ENCODE measurements at regions not wholly inside any gene's neighbourhood (a gene's known extent, or its start where the extent isn't known, plus 50 kb on each side); places are given as distances from the start of the nearest gene placed in this dataset.
"Not testable (repeated sequence)": the region's sequence is repeated elsewhere in the genome, so short reads cannot be mapped to it uniquely, and the experiment has no call there.

GRCh38 chr13:90592943-90593342 lies 754.5 kb upstream of the MIR17HG start:
- no peak for DNase-seq (ENCODE audit: low read depth)

GRCh38 chr13:90594681-90595080 lies 752.8 kb upstream of the MIR17HG start:
- peak; percentile 80 for DNase-seq (ENCODE audit: low read depth)

- no peak for DNase-seq (ENCODE audit: low read depth)
These were observed 741.8 kb upstream of the MIR17HG start for GRCh38 chr13:90605664-90606063.

GRCh38 chr13:90606921-90607320 lies 740.6 kb upstream of the MIR17HG start:
- DNase-seq (ENCODE audit: low read depth): not testable (repeated sequence)

GRCh38 chr13:90612391-90612790 lies 735.1 kb upstream of the MIR17HG start:
- DNase-seq (ENCODE audit: low read depth): no peak

- no peak for DNase-seq (ENCODE audit: low read depth)
These were observed 734.3 kb upstream of the MIR17HG start for GRCh38 chr13:90613076-90613795.

- DNase-seq (ENCODE audit: low read depth): no peak
These were observed 732.3 kb upstream of the MIR17HG start for GRCh38 chr13:90615236-90615635.

GRCh38 chr13:90615767-90616166 lies 731.7 kb upstream of the MIR17HG start:
- DNase-seq (ENCODE audit: low read depth): no peak

- DNase-seq (ENCODE audit: low read depth): peak; percentile 5
These were observed 729.4 kb upstream of the MIR17HG start for GRCh38 chr13:90618133-90618532.

- DNase-seq (ENCODE audit: low read depth): peak; percentile 62
These were observed 724.9 kb upstream of the MIR17HG start for GRCh38 chr13:90622541-90622940.

GRCh38 chr13:90623318-90624011 lies 724.0 kb upstream of the MIR17HG start:
- no peak for DNase-seq (ENCODE audit: low read depth)

- no peak for DNase-seq (ENCODE audit: low read depth)
These were observed 719.7 kb upstream of the MIR17HG start for GRCh38 chr13:90627813-90628212.

GRCh38 chr13:90628471-90628870 lies 719.0 kb upstream of the MIR17HG start:
- no peak for DNase-seq (ENCODE audit: low read depth)

GRCh38 chr13:90630716-90631115 lies 716.8 kb upstream of the MIR17HG start:
- no peak for DNase-seq (ENCODE audit: low read depth)

GRCh38 chr13:90632184-90632583 lies 715.3 kb upstream of the MIR17HG start:
- DNase-seq (ENCODE audit: low read depth): no peak

- no peak for DNase-seq (ENCODE audit: low read depth)
These were observed 713.6 kb upstream of the MIR17HG start for GRCh38 chr13:90633849-90634248.

GRCh38 chr13:90640976-90641375 lies 706.5 kb upstream of the MIR17HG start:
- peak; percentile 63 for DNase-seq (ENCODE audit: low read depth)

GRCh38 chr13:90641884-90642283 lies 705.6 kb upstream of the MIR17HG start:
- DNase-seq (ENCODE audit: low read depth): no peak

- DNase-seq (ENCODE audit: low read depth): no peak
These were observed 701.9 kb upstream of the MIR17HG start for GRCh38 chr13:90645582-90645981.

GRCh38 chr13:90648497-90648896 lies 699.0 kb upstream of the MIR17HG start:
- no peak for DNase-seq (ENCODE audit: low read depth)

- no peak for DNase-seq (ENCODE audit: low read depth)
These were observed 695.5 kb upstream of the MIR17HG start for GRCh38 chr13:90652036-90652435.

GRCh38 chr13:90654970-90655369 lies 692.5 kb upstream of the MIR17HG start:
- no peak for DNase-seq (ENCODE audit: low read depth)

- not testable (repeated sequence) for DNase-seq (ENCODE audit: low read depth)
These were observed 683.3 kb upstream of the MIR17HG start for GRCh38 chr13:90664200-90664599.

GRCh38 chr13:90673746-90674145 lies 673.7 kb upstream of the MIR17HG start:
- no peak for DNase-seq (ENCODE audit: low read depth)

Data from ELR (cell line).